H1 (cell line): ENCODE measurements at regions not wholly inside any gene's neighbourhood (a gene's known extent, or its start where the extent isn't known, plus 50 kb on each side); places are given as distances from the start of the nearest gene placed in this dataset.

Source experiments
- CREB1 ChIP-seq: IDR thresholded peaks from 2 replicates; pipeline ENCODE4 v1.6.1; 2012; ENCODE audit warnings: inconsistent platforms
- CTCF ChIP-seq, 3 experiments: IDR thresholded peaks; 1 replicate in 2 of 3; 2 replicates in 1 of 3; pipeline versions ENCODE4 v1.5.1 to v1.6.1; 2011; ENCODE audit warnings: low read length in 3 of 3, mild to moderate bottlenecking in 3 of 3, inconsistent platforms in 2 of 3, low read depth in 1 of 3, moderate library complexity in 1 of 3; ENCODE audit not compliant: insufficient read depth in 1 of 3; ENCODE audit errors: control extremely low read depth in 1 of 3
- EP300 ChIP-seq, 2 experiments: IDR thresholded peaks; 1 replicate in 1 of 2; 2 replicates in 1 of 2; pipeline ENCODE4 v1.6.1; 2011 to 2012; ENCODE audit warnings: low read depth in 2 of 2, low read length in 2 of 2, mild to moderate bottlenecking in 2 of 2, borderline replicate concordance in 1 of 2, inconsistent platforms in 1 of 2, moderate library complexity in 1 of 2
- JUND ChIP-seq: IDR thresholded peaks from 2 replicates; pipeline ENCODE4 v1.6.1; 2011; ENCODE audit warnings: mild to moderate bottlenecking, improper control_type of control experiment, low read length
- KDM1A ChIP-seq: fragments of 200-600, 300-600 bp; sonication (generic); IDR thresholded peaks from 2 replicates; pipeline ENCODE4 v1.7.1; 2016; ENCODE audit warnings: mild to moderate bottlenecking, low read length, borderline replicate concordance
- MAX ChIP-seq: IDR thresholded peaks from 2 replicates; pipeline ENCODE4 v1.6.1; 2012; ENCODE audit warnings: inconsistent platforms
- POLR2A ChIP-seq, 2 experiments: IDR thresholded peaks; 1 replicate in 1 of 2; 2 replicates in 1 of 2; pipeline ENCODE4 v1.6.1; 2011; ENCODE audit warnings: low read depth in 2 of 2, low read length in 2 of 2, mild to moderate bottlenecking in 2 of 2; ENCODE audit errors: control extremely low read depth in 1 of 2
- RAD21 ChIP-seq, 2 experiments: IDR thresholded peaks in 1 of 2; conservative IDR thresholded peaks in 1 of 2; 2 replicates each; pipeline ENCODE4 v1.6.1; 2011; ENCODE audit warnings: low read depth in 2 of 2, low read length in 2 of 2, improper control_type of control experiment in 1 of 2, inconsistent platforms in 1 of 2, mild to moderate bottlenecking in 1 of 2, moderate library complexity in 1 of 2
- RFX5 ChIP-seq: IDR thresholded peaks from 2 replicates; pipeline ENCODE4 v1.6.1; 2011; ENCODE audit warnings: low read depth, low read length, improper control_type of control experiment, borderline replicate concordance
- SIRT6 ChIP-seq: IDR thresholded peaks from one replicate; pipeline ENCODE4 v1.7.1; 2012; ENCODE audit warnings: low read length, inconsistent platforms
- SP1 ChIP-seq: IDR thresholded peaks from 2 replicates; pipeline ENCODE4 v1.6.1; 2011; ENCODE audit warnings: low read depth, low read length
- TAF1 ChIP-seq: IDR thresholded peaks from 2 replicates; pipeline ENCODE4 v1.6.1; 2011; ENCODE audit warnings: mild to moderate bottlenecking, low read depth, low read length
- TCF12 ChIP-seq: IDR thresholded peaks from 2 replicates; pipeline ENCODE4 v1.6.1; 2011; ENCODE audit warnings: low read depth, mild to moderate bottlenecking, low read length
- TEAD4 ChIP-seq: IDR thresholded peaks from 2 replicates; pipeline ENCODE4 v1.6.1; 2012; ENCODE audit warnings: low read depth, low read length, inconsistent platforms, mixed read lengths

- no peak for TF ChIP-seq CTCF (IDR thresholded peaks at IDR 0.05; ENCODE audit: control extremely low read depth in 1 of 3, insufficient read depth in 1 of 3, low read depth in 1 of 3, low read length in 3 of 3)
- TF ChIP-seq POLR2A (IDR thresholded peaks at IDR 0.05; ENCODE audit: control extremely low read depth in 1 of 2, low read depth in 2 of 2, low read length in 2 of 2): no peak
- TF ChIP-seq TCF12: no peak
- no peak for TF ChIP-seq TAF1
- TF ChIP-seq RAD21 (IDR thresholded peaks at IDR 0.05 in 1 of 2, conservative IDR thresholded peaks at IDR 0.05 in 1 of 2; ENCODE audit: low read depth in 2 of 2, low read length in 2 of 2): no peak
- no peak for TF ChIP-seq EP300 (IDR thresholded peaks at IDR 0.05; ENCODE audit: borderline replicate concordance in 1 of 2, low read depth in 2 of 2, low read length in 2 of 2)
- no peak for TF ChIP-seq TEAD4
- no peak for TF ChIP-seq SIRT6
- TF ChIP-seq RFX5: no peak
- no peak for TF ChIP-seq CREB1
- TF ChIP-seq JUND: no peak
- TF ChIP-seq MAX: no peak
- TF ChIP-seq SP1: no peak
- no peak for TF ChIP-seq KDM1A
Measured at GRCh38 chr6:21321076-21321475, 272.5 kb upstream of the SOX4 start.
